ENCODE measurements at regions not wholly inside any gene's neighbourhood (a gene's known extent, or its start where the extent isn't known, plus 50 kb on each side); places are given as distances from the start of the nearest gene placed in this dataset.
"Not testable (repeated sequence)": the region's sequence is repeated elsewhere in the genome, so short reads cannot be mapped to it uniquely, and the experiment has no call there.

GRCh38 chrX:2640436-2641150 is 50.5 kb upstream of the CD99 start:
- Histone ChIP-seq H3K36me3 (ENCODE audit: insufficient read depth, low read length) (peaks cover 5% of the 10 kb centered on the region; the same call in 1 of the 2 replicates), H3K4me1 (ENCODE audit: insufficient read depth, low read length) (no peaks in the 10 kb centered on the region), H3K9ac (ENCODE audit: low read depth, low read length) (no peak overlapping the region), H3K9me3 (ENCODE audit: control insufficient read depth, insufficient read depth, low read length) (no peaks in the 10 kb centered on the region)

- Histone ChIP-seq H3K4me1 (ENCODE audit: insufficient read depth, low read length) (no peaks in the 10 kb centered on the region), H3K9me3 (ENCODE audit: control insufficient read depth, insufficient read depth, low read length) (no peaks in the 10 kb centered on the region), H3K36me3 (ENCODE audit: insufficient read depth, low read length) (peaks cover 5% of the 10 kb centered on the region; the same call in 1 of the 2 replicates), H3K9ac (ENCODE audit: low read depth, low read length) (no peak overlapping the region)
Observed at GRCh38 chrX:2638279-2638678, 52.8 kb upstream of the CD99 start.

- Histone ChIP-seq H3K36me3 (ENCODE audit: insufficient read depth, low read length) (no peaks in the 10 kb centered on the region), H3K9me3 (ENCODE audit: control insufficient read depth, insufficient read depth, low read length) (no peaks in the 10 kb centered on the region), H3K4me1 (ENCODE audit: insufficient read depth, low read length) (no peaks in the 10 kb centered on the region), H3K9ac (ENCODE audit: low read depth, low read length) (no peak overlapping the region)
Observed at GRCh38 chrX:2635342-2635741, 55.8 kb upstream of the CD99 start.

- Histone ChIP-seq H3K4me1 (ENCODE audit: insufficient read depth, low read length) (no peaks in the 10 kb centered on the region), H3K36me3 (ENCODE audit: insufficient read depth, low read length) (peaks cover 8% of the 10 kb centered on the region; the same call in 1 of the 2 replicates)
Observed at GRCh38 chrX:2632533-2633504, 58.3 kb upstream of the CD99 start.

GRCh38 chrX:2631743-2632532 is 59.2 kb upstream of the CD99 start:
- H3K36me3 ChIP-seq (ENCODE audit: insufficient read depth, low read length): peaks cover 8% of the 10 kb centered on the region; the same call in 1 of the 2 replicates
- no peaks in the 10 kb centered on the region; the same call in 1 of the 2 replicates for H3K9me3 ChIP-seq (ENCODE audit: control insufficient read depth, insufficient read depth, low read length)
- H3K9ac ChIP-seq (ENCODE audit: low read depth, low read length): no peak overlapping the region
- no peaks in the 10 kb centered on the region for H3K4me1 ChIP-seq (ENCODE audit: insufficient read depth, low read length)

More at GRCh38 chrX:2632533-2633504, 58.3 kb upstream of the CD99 start:
- Histone ChIP-seq H3K9me3 (ENCODE audit: control insufficient read depth, insufficient read depth, low read length) (no peaks in the 10 kb centered on the region; the same call in 1 of the 2 replicates), H3K9ac (ENCODE audit: low read depth, low read length) (no peak overlapping the region)

- H3K9me3 ChIP-seq (ENCODE audit: control insufficient read depth, insufficient read depth, low read length); H3K36me3 ChIP-seq (ENCODE audit: insufficient read depth, low read length); H3K9ac ChIP-seq (ENCODE audit: low read depth, low read length); H3K4me1 ChIP-seq (ENCODE audit: insufficient read depth, low read length): not testable (repeated sequence)
Observed at GRCh38 chrX:2630935-2631742, 60.0 kb upstream of the CD99 start.

- H3K9me3 ChIP-seq (ENCODE audit: control insufficient read depth, insufficient read depth, low read length); H3K9ac ChIP-seq (ENCODE audit: low read depth, low read length); H3K4me1 ChIP-seq (ENCODE audit: insufficient read depth, low read length): not testable (repeated sequence)
- peaks cover 11% of the 10 kb centered on the region; the same call in 1 of the 2 replicates for H3K36me3 ChIP-seq (ENCODE audit: insufficient read depth, low read length)
Observed at GRCh38 chrX:2630008-2630934, 60.8 kb upstream of the CD99 start.

- peaks cover 11% of the 10 kb centered on the region; the same call in 1 of the 2 replicates for H3K36me3 ChIP-seq (ENCODE audit: insufficient read depth, low read length)
- H3K9me3 ChIP-seq (ENCODE audit: control insufficient read depth, insufficient read depth, low read length): no peaks in the 10 kb centered on the region; the same call in 1 of the 2 replicates
- H3K4me1 ChIP-seq (ENCODE audit: insufficient read depth, low read length): no peaks in the 10 kb centered on the region
- H3K9ac ChIP-seq (ENCODE audit: low read depth, low read length): no peak overlapping the region
Observed at GRCh38 chrX:2629316-2630007, 61.6 kb upstream of the CD99 start.

GRCh38 chrX:2628751-2629315 is 62.3 kb upstream of the CD99 start:
- Histone ChIP-seq H3K9me3 (ENCODE audit: control insufficient read depth, insufficient read depth, low read length) (no peaks in the 10 kb centered on the region; the same call in 1 of the 2 replicates), H3K4me1 (ENCODE audit: insufficient read depth, low read length) (no peaks in the 10 kb centered on the region), H3K36me3 (ENCODE audit: insufficient read depth, low read length) (peaks cover 11% of the 10 kb centered on the region; the same call in 1 of the 2 replicates), H3K9ac (ENCODE audit: low read depth, low read length) (no peak overlapping the region)

GRCh38 chrX:2627272-2627867 is 63.7 kb upstream of the CD99 start:
- Histone ChIP-seq H3K9me3 (ENCODE audit: control insufficient read depth, insufficient read depth, low read length) (no peaks in the 10 kb centered on the region; the same call in 1 of the 2 replicates), H3K36me3 (ENCODE audit: insufficient read depth, low read length) (peaks cover 18% of the 10 kb centered on the region; the same call in 1 of the 2 replicates), H3K4me1 (ENCODE audit: insufficient read depth, low read length) (peaks cover 10% of the 10 kb centered on the region), H3K9ac (ENCODE audit: low read depth, low read length) (no peak overlapping the region)

- Histone ChIP-seq H3K9ac (ENCODE audit: low read depth, low read length) (no peak overlapping the region), H3K4me1 (ENCODE audit: insufficient read depth, low read length) (peaks cover 14% of the 10 kb centered on the region), H3K36me3 (ENCODE audit: insufficient read depth, low read length) (peaks cover 18% of the 10 kb centered on the region; the same call in 1 of the 2 replicates), H3K9me3 (ENCODE audit: control insufficient read depth, insufficient read depth, low read length) (no peaks in the 10 kb centered on the region; the same call in 1 of the 2 replicates)
Observed at GRCh38 chrX:2626750-2627149, 64.3 kb upstream of the CD99 start.

Measured in ES-I3 (cell line).